CD4-positive, alpha-beta T cell treated with Interferon gamma for 1 hour (primary cell): ENCODE measurements at regions not wholly inside any gene's neighbourhood (a gene's known extent, or its start where the extent isn't known, plus 50 kb on each side); places are given as distances from the start of the nearest gene placed in this dataset.
"Not testable (repeated sequence)": the region's sequence is repeated elsewhere in the genome, so short reads cannot be mapped to it uniquely, and the experiment has no call there.

Experiments used
- DNase-seq: peaks from one replicate; pipeline ENCODE4 v3.0.0-alpha.2; 2020

- no peak for DNase-seq
Observed at GRCh38 chr3:5480190-5480589, 292.7 kb downstream of the EDEM1 start.

- no peak for DNase-seq
Observed at GRCh38 chr3:5485427-5485826, 297.9 kb downstream of the EDEM1 start.

GRCh38 chr3:5488771-5489170, 301.3 kb downstream of the EDEM1 start:
- DNase-seq: no peak

GRCh38 chr3:5489536-5489935, 302.0 kb downstream of the EDEM1 start:
- no peak for DNase-seq

GRCh38 chr3:5494905-5495519, 307.5 kb downstream of the EDEM1 start:
- DNase-seq: no peak

GRCh38 chr3:5497497-5497896, 310.0 kb downstream of the EDEM1 start:
- no peak for DNase-seq

GRCh38 chr3:5498981-5499380, 311.5 kb downstream of the EDEM1 start:
- no peak for DNase-seq

- no peak for DNase-seq
Observed at GRCh38 chr3:5499404-5499803, 311.9 kb downstream of the EDEM1 start.

- DNase-seq: no peak
Observed at GRCh38 chr3:5503136-5503535, 315.6 kb downstream of the EDEM1 start.

GRCh38 chr3:5504135-5504534, 316.6 kb downstream of the EDEM1 start:
- no peak for DNase-seq

GRCh38 chr3:5505163-5505562, 317.7 kb downstream of the EDEM1 start:
- DNase-seq: no peak

- DNase-seq: no peak
Observed at GRCh38 chr3:5505997-5506396, 318.5 kb downstream of the EDEM1 start.

- not testable (repeated sequence) for DNase-seq
Observed at GRCh38 chr3:5508860-5509259, 321.4 kb downstream of the EDEM1 start.

- no peak for DNase-seq
Observed at GRCh38 chr3:5510300-5510699, 322.8 kb downstream of the EDEM1 start.

GRCh38 chr3:5517921-5518320, 330.4 kb downstream of the EDEM1 start:
- no peak for DNase-seq

GRCh38 chr3:5520237-5520636, 332.7 kb downstream of the EDEM1 start:
- DNase-seq: no peak

- no peak for DNase-seq
Observed at GRCh38 chr3:5523125-5523524, 335.6 kb downstream of the EDEM1 start.

GRCh38 chr3:5531039-5531438, 343.5 kb downstream of the EDEM1 start:
- DNase-seq: no peak

GRCh38 chr3:5531741-5532290, 344.3 kb downstream of the EDEM1 start:
- no peak for DNase-seq

- DNase-seq: no peak
Observed at GRCh38 chr3:5540532-5540931, 353.0 kb downstream of the EDEM1 start.

GRCh38 chr3:5542472-5542871, 355.0 kb downstream of the EDEM1 start:
- DNase-seq: no peak

GRCh38 chr3:5543047-5543446, 355.5 kb downstream of the EDEM1 start:
- DNase-seq: no peak

- no peak for DNase-seq
Observed at GRCh38 chr3:5545719-5546118, 358.2 kb downstream of the EDEM1 start.

GRCh38 chr3:5553203-5553602, 365.7 kb downstream of the EDEM1 start:
- DNase-seq: no peak

GRCh38 chr3:5554245-5554747, 366.8 kb downstream of the EDEM1 start:
- DNase-seq: no peak
